Adipose tissue (tissue), 3 donors: ENCODE measurements at regions not wholly inside any gene's neighbourhood (a gene's known extent, or its start where the extent isn't known, plus 50 kb on each side); places are given as distances from the start of the nearest gene placed in this dataset.

Source experiments
- H3K27ac ChIP-seq: one replicate; pipeline ENCODE4 v1.5.1; 2013; ENCODE audit warnings: low read depth, low read length
- WGBS, 3 donors: extraction: QIAGEN DNeasy Blood & Tissue Kit; methylation state at CpG; one replicate each; pipeline ENCODE4 v1.1.7; 2013; 5-methylcytosine and 5-hydroxymethylcytosine counted together
- donor health status: healthy with polysubstance abuse.
- donor health status: Bipolar disorder and iron deficiency.
- donor health status: healthy.

GRCh38 chr2:23169896-23170295, 215.1 kb upstream of the KLHL29 start:
- WGBS, 3 donors = 32 to 72% (median 68%) methylated on average over 1 of the region's 1 CpG

GRCh38 chr2:23171108-23171507, 213.9 kb upstream of the KLHL29 start:
- no peak overlapping the region for H3K27ac ChIP-seq

More at GRCh38 chr2:23169896-23170295, 215.1 kb upstream of the KLHL29 start:
- no peak overlapping the region for H3K27ac ChIP-seq

GRCh38 chr2:23178396-23178795, 206.6 kb upstream of the KLHL29 start:
- no peak overlapping the region for H3K27ac ChIP-seq
- 66 to 84% (median 83%) methylated on average over 2 of the region's 2 CpGs for WGBS, 3 donors

- 92 to 97% (median 93%) methylated on average over 4 of the region's 4 CpGs for WGBS, 3 donors
- H3K27ac ChIP-seq = no peak overlapping the region
Measured at GRCh38 chr2:23183733-23184132, 201.2 kb upstream of the KLHL29 start.

GRCh38 chr2:23198316-23199114, 186.5 kb upstream of the KLHL29 start:
- no peak overlapping the region for H3K27ac ChIP-seq
- WGBS, 3 donors = 60 to 82% (median 81%) methylated on average over 12 of the region's 12 CpGs

GRCh38 chr2:23199115-23199918, 185.7 kb upstream of the KLHL29 start:
- 63 to 83% (median 80%) methylated on average over 7 of the region's 7 CpGs for WGBS, 3 donors
- no peak overlapping the region for H3K27ac ChIP-seq

GRCh38 chr2:23200068-23200786, 184.8 kb upstream of the KLHL29 start:
- WGBS, 3 donors = 88 to 94% (median 92%) methylated on average over 2 of the region's 2 CpGs
- H3K27ac ChIP-seq = no peak overlapping the region

- WGBS, 3 donors = 45 to 69% (median 68%) methylated on average over 5 of the region's 5 CpGs
- H3K27ac ChIP-seq = no peak overlapping the region
Measured at GRCh38 chr2:23200787-23201114, 184.2 kb upstream of the KLHL29 start.

- H3K27ac ChIP-seq = no peak overlapping the region
Measured at GRCh38 chr2:23203383-23203782, 181.6 kb upstream of the KLHL29 start.

GRCh38 chr2:23204685-23205242, 180.2 kb upstream of the KLHL29 start:
- 43 to 60% (median 46%) methylated on average over 1 of the region's 1 CpG for WGBS, 3 donors
- no peak overlapping the region for H3K27ac ChIP-seq

- WGBS, 3 donors = 63 to 81% (median 74%) methylated on average over 8 of the region's 8 CpGs
- H3K27ac ChIP-seq = no peak overlapping the region
Measured at GRCh38 chr2:23206650-23207049, 178.3 kb upstream of the KLHL29 start.

GRCh38 chr2:23207871-23208270, 177.1 kb upstream of the KLHL29 start:
- WGBS, 3 donors = 25 to 71% (median 67%) methylated on average over 5 of the region's 5 CpGs
- H3K27ac ChIP-seq = no peak overlapping the region

GRCh38 chr2:23208339-23208738, 176.6 kb upstream of the KLHL29 start:
- 25 to 63% (median 62%) methylated on average over 2 of the region's 2 CpGs for WGBS, 3 donors
- H3K27ac ChIP-seq = no peak overlapping the region

- no peak overlapping the region for H3K27ac ChIP-seq
- 0 to 18% (median 0%) methylated on average over 1 of the region's 1 CpG for WGBS, 3 donors
Measured at GRCh38 chr2:23209059-23209458, 175.9 kb upstream of the KLHL29 start.

GRCh38 chr2:23211987-23212583, 172.9 kb upstream of the KLHL29 start:
- WGBS, 3 donors = 45 to 90% (median 85%) methylated on average over 5 of the region's 5 CpGs
- no peak overlapping the region for H3K27ac ChIP-seq

GRCh38 chr2:23213196-23213595, 171.8 kb upstream of the KLHL29 start:
- 69 to 94% (median 88%) methylated on average over 7 of the region's 7 CpGs for whole genome bisulfite sequencing, 3 donors
- H3K27ac ChIP-seq = no peak overlapping the region

- WGBS, 3 donors = 76 to 96% (median 90%) methylated on average over 3 of the region's 3 CpGs
- H3K27ac ChIP-seq = no peak overlapping the region
Measured at GRCh38 chr2:23215016-23215415, 170.0 kb upstream of the KLHL29 start.

GRCh38 chr2:23219666-23220065, 165.3 kb upstream of the KLHL29 start:
- 37 to 68% (median 65%) methylated on average over 4 of the region's 4 CpGs for WGBS, 3 donors
- no peak overlapping the region for H3K27ac ChIP-seq
